NCI-H446 (cell line): ENCODE measurements at regions not wholly inside any gene's neighbourhood (a gene's known extent, or its start where the extent isn't known, plus 50 kb on each side); places are given as distances from the start of the nearest gene placed in this dataset.

ENCODE experiments used
- DNase-seq, 2 experiments: peaks; one replicate each; lab custom pipeline; 2025; lab: John Stamatoyannopoulos, UW

DNA sequence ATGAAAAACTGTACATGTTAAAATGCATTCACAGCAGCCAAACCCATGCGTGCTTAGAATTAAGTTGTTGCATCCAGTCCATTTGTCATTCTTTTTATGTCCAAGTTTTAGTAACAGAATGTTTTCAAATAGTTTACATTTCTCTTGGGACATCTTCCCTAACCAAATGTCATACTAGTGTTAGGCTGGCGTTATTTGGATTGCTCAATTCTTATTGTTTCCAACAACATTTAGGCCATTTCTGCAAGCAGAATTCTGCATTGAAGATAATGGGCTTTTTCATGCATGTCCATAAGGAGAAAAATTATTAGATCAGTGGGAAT is 203.0 kb downstream of the HIBADH start:
- DNase-seq = no peak

GRCh38 chr7:27462575-27463270 is 200.0 kb downstream of the HIBADH start:
- DNase-seq = no peak

DNA sequence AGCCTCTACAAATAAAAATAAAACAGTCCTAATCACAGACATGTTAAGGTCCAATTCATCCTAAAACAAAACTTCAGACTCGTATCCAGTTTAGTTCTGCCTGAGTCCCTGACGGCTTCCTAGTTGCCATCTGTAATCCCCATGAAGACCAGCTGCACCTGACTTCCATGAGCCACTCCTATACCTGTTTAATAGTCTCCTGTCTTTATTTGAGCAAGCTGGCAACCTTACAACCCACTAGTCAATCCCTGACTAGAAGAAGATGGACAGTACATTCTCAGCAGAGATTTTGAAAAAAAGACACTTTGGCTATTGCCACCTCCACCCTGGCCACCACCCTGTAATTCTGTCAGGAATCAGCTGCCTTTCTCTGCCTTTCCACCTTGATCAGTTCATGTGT is 197.7 kb downstream of the HIBADH start:
- DNase-seq = no peak

DNA sequence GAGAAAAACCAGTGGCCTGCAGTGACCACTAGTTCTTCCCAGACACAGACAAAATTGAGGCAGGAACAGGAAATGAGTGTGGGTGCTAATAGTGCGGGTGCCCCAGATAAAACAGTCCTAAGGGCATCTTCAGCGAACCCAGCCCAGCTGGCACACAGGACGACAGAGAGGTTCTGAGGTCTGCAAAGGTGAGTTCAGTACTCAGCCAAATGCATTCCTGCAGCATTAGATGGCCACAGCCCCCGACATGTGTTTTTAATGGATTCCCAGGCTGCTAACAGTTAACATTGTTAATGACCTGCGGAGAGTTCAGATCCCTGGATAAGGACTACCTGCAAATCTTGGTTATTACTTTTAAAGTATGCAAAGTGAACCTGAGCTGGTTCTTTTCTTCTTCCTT is 196.0 kb downstream of the HIBADH start:
- DNase-seq = no peak

DNA sequence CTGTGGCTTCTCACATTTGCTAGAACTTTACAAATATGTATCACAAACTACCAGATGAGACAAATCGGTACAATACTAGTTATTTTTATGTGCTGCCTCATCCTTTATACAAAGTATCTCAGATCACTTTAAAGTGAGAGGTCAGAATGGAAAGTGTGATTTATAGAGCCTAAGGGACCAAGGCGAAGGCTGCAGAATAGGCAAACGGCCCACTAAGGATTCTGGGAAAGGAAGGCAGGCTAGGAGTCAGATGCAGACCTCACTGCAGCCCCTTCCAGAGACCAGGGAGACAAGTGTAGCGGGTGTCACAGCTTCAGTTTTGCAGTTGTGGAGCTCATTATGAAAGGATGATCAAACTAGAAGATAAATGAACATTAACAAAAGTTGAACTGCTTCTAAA is 190.6 kb downstream of the HIBADH start:
- DNase-seq = no peak
